ENCODE measurements at regions not wholly inside any gene's neighbourhood (a gene's known extent, or its start where the extent isn't known, plus 50 kb on each side); places are given as distances from the start of the nearest gene placed in this dataset.

- peak; percentile 69 for ATAC-seq
- intact Hi-C loops (cut with DNase I, micrococcal nuclease), result no loop called here
- Histone ChIP-seq H3K36me3 (ENCODE audit: low read depth) (no peaks in the 10 kb centered on the region), H3K9me3 (no peaks in the 10 kb centered on the region), H3K4me1 (ENCODE audit: low read depth) (no peaks in the 10 kb centered on the region), H3K4me3 (no peak overlapping the region)
- DNase-seq, result peak in 1 of 3 donors; percentile 27
- TF ChIP-seq, protein P1, sequence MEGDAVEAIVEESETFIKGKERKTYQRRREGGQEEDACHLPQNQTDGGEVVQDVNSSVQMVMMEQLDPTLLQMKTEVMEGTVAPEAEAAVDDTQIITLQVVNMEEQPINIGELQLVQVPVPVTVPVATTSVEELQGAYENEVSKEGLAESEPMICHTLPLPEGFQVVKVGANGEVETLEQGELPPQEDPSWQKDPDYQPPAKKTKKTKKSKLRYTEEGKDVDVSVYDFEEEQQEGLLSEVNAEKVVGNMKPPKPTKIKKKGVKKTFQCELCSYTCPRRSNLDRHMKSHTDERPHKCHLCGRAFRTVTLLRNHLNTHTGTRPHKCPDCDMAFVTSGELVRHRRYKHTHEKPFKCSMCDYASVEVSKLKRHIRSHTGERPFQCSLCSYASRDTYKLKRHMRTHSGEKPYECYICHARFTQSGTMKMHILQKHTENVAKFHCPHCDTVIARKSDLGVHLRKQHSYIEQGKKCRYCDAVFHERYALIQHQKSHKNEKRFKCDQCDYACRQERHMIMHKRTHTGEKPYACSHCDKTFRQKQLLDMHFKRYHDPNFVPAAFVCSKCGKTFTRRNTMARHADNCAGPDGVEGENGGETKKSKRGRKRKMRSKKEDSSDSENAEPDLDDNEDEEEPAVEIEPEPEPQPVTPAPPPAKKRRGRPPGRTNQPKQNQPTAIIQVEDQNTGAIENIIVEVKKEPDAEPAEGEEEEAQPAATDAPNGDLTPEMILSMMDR (IDR thresholded peaks at IDR 0.05), result no peak
Measured at GRCh38 chr7:115356999-115357702, 435.3 kb downstream of the MDFIC start.

DNA sequence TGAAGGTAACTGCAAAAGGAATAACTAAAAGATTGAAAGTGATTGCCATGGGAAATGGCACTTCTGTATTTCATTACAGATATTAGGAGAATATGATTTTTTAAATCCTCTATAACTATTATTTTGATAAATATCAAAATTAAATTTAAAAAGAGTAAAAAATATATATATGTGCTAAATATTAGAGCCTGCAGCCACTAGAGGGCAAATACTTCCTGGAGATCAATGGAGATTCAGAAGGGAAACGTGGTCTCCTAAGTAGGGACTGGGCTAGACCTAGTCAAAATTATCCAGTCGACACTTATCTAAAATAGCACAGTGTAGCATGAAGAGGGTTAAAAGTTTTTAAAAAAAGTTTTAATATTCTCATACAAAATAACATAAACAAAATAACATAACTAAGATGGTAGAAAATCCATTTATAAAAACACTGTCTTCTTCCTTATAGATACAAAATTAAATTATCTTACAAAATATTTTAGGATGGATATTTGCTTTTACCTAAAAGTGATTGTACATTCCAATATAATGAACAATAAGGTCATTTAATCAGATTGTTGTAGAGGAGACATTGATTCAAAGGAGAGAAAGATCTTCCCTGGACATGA lies 434.3 kb downstream of the MDFIC start:
- intact Hi-C loops (cut with DNase I, micrococcal nuclease), result no loop called here
- DNase-seq, result peak in 1 of 3 donors; percentile 21
- TF ChIP-seq, protein P1 (IDR thresholded peaks at IDR 0.05), result no peak
- Histone ChIP-seq H3K36me3 (ENCODE audit: low read depth) (no peaks in the 10 kb centered on the region), H3K9me3 (no peaks in the 10 kb centered on the region), H3K4me3 (no peak overlapping the region), H3K4me1 (ENCODE audit: low read depth) (no peaks in the 10 kb centered on the region)
- no peak for ATAC-seq

DNA sequence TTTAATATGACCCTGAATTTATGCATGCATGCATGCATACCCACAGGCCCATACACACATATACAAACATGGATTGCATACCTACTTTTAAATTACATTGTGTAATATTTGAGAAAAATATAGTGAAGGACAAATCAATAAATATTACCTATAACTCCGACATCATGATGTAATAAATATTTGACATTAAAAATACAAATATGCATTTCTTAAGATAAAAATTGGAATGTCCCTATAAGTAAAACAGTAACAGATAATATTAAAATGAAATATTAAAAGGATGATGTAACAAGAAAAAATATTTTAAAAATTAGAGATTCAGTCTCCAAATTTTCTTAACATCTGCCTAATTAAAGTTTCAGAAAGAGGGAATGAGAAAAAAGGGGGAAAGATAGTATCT lies 433.0 kb downstream of the MDFIC start:
- TF ChIP-seq, protein P1 (IDR thresholded peaks at IDR 0.05), result no peak
- no peaks in the 10 kb centered on the region for H3K36me3 ChIP-seq (ENCODE audit: low read depth)
- no peak for DNase-seq
- intact Hi-C loops (cut with DNase I, micrococcal nuclease), result no loop called here
- ATAC-seq, result no peak
- H3K4me1 ChIP-seq (ENCODE audit: low read depth), result no peaks in the 10 kb centered on the region
- H3K4me3 ChIP-seq, result no peak overlapping the region
- no peaks in the 10 kb centered on the region for H3K9me3 ChIP-seq

DNA sequence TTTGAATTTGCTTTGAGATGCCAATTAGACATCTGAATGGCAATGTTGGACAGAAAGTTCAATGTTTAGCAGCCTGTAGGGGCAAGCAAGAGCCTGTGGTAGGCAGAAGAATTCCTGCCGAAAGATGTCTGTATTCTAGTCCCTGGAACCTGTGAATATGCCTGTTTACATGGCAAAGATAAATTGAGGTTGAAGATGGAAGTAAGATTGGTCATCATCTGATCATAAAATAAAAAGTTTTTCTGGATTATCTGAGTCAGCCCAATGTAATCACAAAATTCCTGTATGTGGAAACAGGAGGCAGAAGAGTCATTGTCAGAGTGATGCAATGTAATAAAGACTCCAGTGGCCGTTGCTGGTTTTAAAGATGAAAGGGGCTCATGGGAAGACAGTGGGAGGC lies 430.5 kb downstream of the MDFIC start:
- Histone ChIP-seq H3K9me3 (no peaks in the 10 kb centered on the region), H3K4me1 (ENCODE audit: low read depth) (no peaks in the 10 kb centered on the region), H3K4me3 (no peak overlapping the region), H3K36me3 (ENCODE audit: low read depth) (no peaks in the 10 kb centered on the region)
- DNase-seq, result no peak
- ATAC-seq, result no peak
- intact Hi-C loops (cut with DNase I, micrococcal nuclease), result no loop called here
- TF ChIP-seq, protein P1 (IDR thresholded peaks at IDR 0.05), result no peak

- Histone ChIP-seq H3K4me1 (ENCODE audit: low read depth) (no peaks in the 10 kb centered on the region), H3K9me3 (no peaks in the 10 kb centered on the region), H3K4me3 (no peak overlapping the region), H3K36me3 (ENCODE audit: low read depth) (no peaks in the 10 kb centered on the region)
- no peak for DNase-seq
- intact Hi-C loops (cut with DNase I, micrococcal nuclease), result no loop called here
- ATAC-seq, result no peak
- TF ChIP-seq, protein P1 (IDR thresholded peaks at IDR 0.05), result no peak
Measured at GRCh38 chr7:115350764-115351163, 428.9 kb downstream of the MDFIC start.
